Hepatocyte (in vitro differentiated cells): ENCODE measurements at regions not wholly inside any gene's neighbourhood (a gene's known extent, or its start where the extent isn't known, plus 50 kb on each side); places are given as distances from the start of the nearest gene placed in this dataset.

Experiments used
- DNase-seq: peaks from one replicate; pipeline ENCODE4 v3.0.0-alpha.2; 2016; ENCODE audit warnings: low spot score
- H2AFZ ChIP-seq: fragments of 200-600 bp; sonication (generic); 2 replicates; pipeline ENCODE4 v1.6.0; 2016; ENCODE audit warnings: antibody characterized with exemption, mild to moderate bottlenecking
- H3K27ac ChIP-seq: fragments of 200-600 bp; sonication (generic); 2 replicates; pipeline ENCODE4 v1.5.1; 2016; ENCODE audit warnings: mild to moderate bottlenecking
- H3K27me3 ChIP-seq: fragments of 200-600 bp; sonication (generic); 2 replicates; pipeline ENCODE4 v1.6.1; 2016
- H3K36me3 ChIP-seq: fragments of 200-600 bp; sonication (generic); replicated peaks from 2 replicates; pipeline ENCODE4 v1.5.1; 2016; ENCODE audit warnings: low read depth; ENCODE audit not compliant: insufficient read depth
- H3K4me1 ChIP-seq: fragments of 200-600 bp; sonication (generic); 2 replicates; pipeline ENCODE4 v1.5.1; 2016; ENCODE audit warnings: mild to moderate bottlenecking, moderate library complexity; ENCODE audit not compliant: insufficient read depth
- H3K4me2 ChIP-seq: fragments of 200-600 bp; sonication (generic); 2 replicates; pipeline ENCODE4 v1.6.0; 2016
- H3K4me3 ChIP-seq: fragments of 200-600 bp; sonication (generic); 2 replicates; pipeline ENCODE4 v1.5.1; 2016; ENCODE audit warnings: mild to moderate bottlenecking
- H3K79me2 ChIP-seq: fragments of 200-600 bp; sonication (generic); 2 replicates; pipeline ENCODE4 v1.6.0; 2017; ENCODE audit warnings: mild to moderate bottlenecking
- H3K9me2 ChIP-seq: fragments of 200-600 bp; sonication (generic); replicated peaks from 2 replicates; pipeline ENCODE4 v1.6.0; 2017; ENCODE audit warnings: mild to moderate bottlenecking; ENCODE audit not compliant: insufficient read depth
- H3K9me3 ChIP-seq: fragments of 200-600 bp; sonication (generic); 2 replicates; pipeline ENCODE4 v1.5.1; 2016; ENCODE audit warnings: low read depth, mild to moderate bottlenecking
- H4K20me1 ChIP-seq: fragments of 200-600 bp; sonication (generic); 2 replicates; pipeline ENCODE4 v1.6.0; 2016; ENCODE audit warnings: mild to moderate bottlenecking; ENCODE audit not compliant: insufficient read depth, poor library complexity, severe bottlenecking
- EZH2 ChIP-seq: fragments of 200-600 bp; sonication (generic); IDR thresholded peaks from 2 replicates; pipeline ENCODE4 v1.6.1; 2016; ENCODE audit warnings: antibody characterized with exemption, mild to moderate bottlenecking, borderline replicate concordance
- EZH2phosphoT487 ChIP-seq: fragments of 200-600 bp; sonication (generic); IDR thresholded peaks from one replicate; pipeline ENCODE4 v1.6.1; 2018; ENCODE audit warnings: antibody characterized with exemption, mild to moderate bottlenecking, low read depth, moderate library complexity; ENCODE audit not compliant: unreplicated experiment, severe bottlenecking
- WGBS: methylation state at CpG from one replicate; pipeline ENCODE4 v1.1.6; 2016; ENCODE audit warnings: low lambda C conversion rate; ENCODE audit errors: missing lambda C conversion rate; 5-methylcytosine and 5-hydroxymethylcytosine counted together
- TF ChIP-seq, protein P1 (sequence below): fragments of 200-600 bp; sonication (generic); IDR thresholded peaks from 2 replicates; pipeline ENCODE4 v1.5.1; 2016; ENCODE audit warnings: antibody characterized with exemption, mild to moderate bottlenecking; ENCODE audit not compliant: poor library complexity

DNA sequence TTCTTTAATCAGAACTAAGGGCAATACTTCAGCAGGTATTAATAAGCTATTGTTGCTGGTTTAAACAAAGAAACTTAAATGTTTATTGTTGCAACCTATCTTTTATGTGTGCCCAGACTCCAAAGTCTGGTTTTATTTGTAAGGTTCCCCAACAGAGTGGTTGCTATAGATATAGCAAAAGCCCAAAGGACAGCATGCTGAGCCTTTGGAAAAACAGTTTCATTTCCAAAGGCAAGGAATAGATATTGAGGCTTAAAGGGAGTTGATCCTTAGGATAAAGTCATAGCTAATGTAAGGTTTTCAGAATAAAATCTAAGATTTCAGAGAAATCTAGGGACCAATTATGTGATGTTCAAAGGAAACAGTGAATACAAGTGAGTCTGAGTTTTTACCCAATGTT lies 413.2 kb upstream of the SLC14A2 start:
- Histone ChIP-seq H3K4me3 (no peak overlapping the region), H3K4me1 (no peaks in the 10 kb centered on the region), H3K27me3 (no peaks in the 10 kb centered on the region), H3K36me3 (no peaks in the 10 kb centered on the region), H3K9me2 (no peaks in the 10 kb centered on the region), H3K27ac (no peak overlapping the region), H3K79me2 (no peaks in the 10 kb centered on the region), H4K20me1 (no peaks in the 10 kb centered on the region), H3K4me2 (no peak overlapping the region), H2AFZ (no peak overlapping the region), H3K9me3 (no peaks in the 10 kb centered on the region)
- DNase-seq, result no peak
- TF ChIP-seq EZH2phosphoT487 (no peak), EZH2 (no peak)
- TF ChIP-seq, protein P1, sequence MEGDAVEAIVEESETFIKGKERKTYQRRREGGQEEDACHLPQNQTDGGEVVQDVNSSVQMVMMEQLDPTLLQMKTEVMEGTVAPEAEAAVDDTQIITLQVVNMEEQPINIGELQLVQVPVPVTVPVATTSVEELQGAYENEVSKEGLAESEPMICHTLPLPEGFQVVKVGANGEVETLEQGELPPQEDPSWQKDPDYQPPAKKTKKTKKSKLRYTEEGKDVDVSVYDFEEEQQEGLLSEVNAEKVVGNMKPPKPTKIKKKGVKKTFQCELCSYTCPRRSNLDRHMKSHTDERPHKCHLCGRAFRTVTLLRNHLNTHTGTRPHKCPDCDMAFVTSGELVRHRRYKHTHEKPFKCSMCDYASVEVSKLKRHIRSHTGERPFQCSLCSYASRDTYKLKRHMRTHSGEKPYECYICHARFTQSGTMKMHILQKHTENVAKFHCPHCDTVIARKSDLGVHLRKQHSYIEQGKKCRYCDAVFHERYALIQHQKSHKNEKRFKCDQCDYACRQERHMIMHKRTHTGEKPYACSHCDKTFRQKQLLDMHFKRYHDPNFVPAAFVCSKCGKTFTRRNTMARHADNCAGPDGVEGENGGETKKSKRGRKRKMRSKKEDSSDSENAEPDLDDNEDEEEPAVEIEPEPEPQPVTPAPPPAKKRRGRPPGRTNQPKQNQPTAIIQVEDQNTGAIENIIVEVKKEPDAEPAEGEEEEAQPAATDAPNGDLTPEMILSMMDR, result no peak

DNA sequence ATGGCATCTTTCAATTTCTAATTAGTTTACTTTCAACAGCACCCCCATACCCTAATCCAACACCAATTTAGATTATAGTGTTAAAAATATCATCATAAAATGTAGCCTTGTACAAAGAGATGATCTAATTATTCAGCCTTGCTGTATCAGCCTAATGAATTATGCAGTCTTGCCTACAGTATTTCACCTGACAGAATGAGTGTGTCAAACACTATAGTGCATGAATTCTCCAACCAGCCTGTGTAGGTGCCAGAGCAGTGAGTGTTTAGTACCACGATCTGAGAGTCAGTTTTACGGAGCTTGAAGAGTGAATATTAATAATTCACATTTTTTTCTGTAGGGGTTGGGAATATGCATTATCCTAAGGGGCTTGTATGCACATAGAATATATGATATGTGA lies 411.6 kb upstream of the SLC14A2 start:
- H4K20me1 ChIP-seq, result no peaks in the 10 kb centered on the region
- no peak overlapping the region for H3K4me3 ChIP-seq
- no peaks in the 10 kb centered on the region for H3K9me2 ChIP-seq
- no peaks in the 10 kb centered on the region for H3K79me2 ChIP-seq
- no peak overlapping the region for H3K27ac ChIP-seq
- H3K9me3 ChIP-seq, result no peaks in the 10 kb centered on the region
- no peaks in the 10 kb centered on the region for H3K27me3 ChIP-seq
- H2AFZ ChIP-seq, result no peak overlapping the region
- no peaks in the 10 kb centered on the region for H3K36me3 ChIP-seq
- 96% methylated on average over 2 of the region's 2 CpGs for WGBS
- no peaks in the 10 kb centered on the region for H3K4me1 ChIP-seq
- DNase-seq, result no peak
- TF ChIP-seq, protein P1, result no peak
- TF ChIP-seq EZH2phosphoT487 (no peak), EZH2 (no peak)
- H3K4me2 ChIP-seq, result no peak overlapping the region

DNA sequence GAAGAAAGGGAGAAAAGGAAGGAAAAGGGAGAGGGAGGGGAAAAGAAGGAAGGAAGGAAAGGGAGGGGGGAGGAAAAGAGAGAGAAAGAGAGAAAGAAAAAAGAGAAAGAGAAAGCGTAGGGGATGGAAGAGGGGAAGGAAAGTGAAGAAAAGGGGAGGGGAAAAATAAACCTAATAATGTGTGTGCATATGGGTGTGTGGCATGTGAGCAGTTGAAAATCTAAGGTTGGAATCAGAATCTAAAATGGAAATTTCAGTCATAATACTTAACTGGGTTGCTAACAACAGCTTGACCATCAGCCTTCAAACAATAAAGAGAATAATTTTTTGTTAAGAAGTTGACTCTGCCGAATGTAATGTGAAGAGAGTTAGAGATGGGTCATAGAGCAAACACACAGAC lies 407.9 kb upstream of the SLC14A2 start:
- no peak for DNase-seq
- no peaks in the 10 kb centered on the region for H3K9me3 ChIP-seq
- no peak overlapping the region for H3K4me2 ChIP-seq
- no peak overlapping the region for H2AFZ ChIP-seq
- no peaks in the 10 kb centered on the region for H3K9me2 ChIP-seq
- TF ChIP-seq EZH2phosphoT487 (no peak), EZH2 (no peak)
- TF ChIP-seq, protein P1, result no peak
- H3K79me2 ChIP-seq, result no peaks in the 10 kb centered on the region
- 91% methylated on average over 1 of the region's 2 CpGs for WGBS
- no peaks in the 10 kb centered on the region for H4K20me1 ChIP-seq
- H3K4me3 ChIP-seq, result no peak overlapping the region
- H3K36me3 ChIP-seq, result no peaks in the 10 kb centered on the region
- peaks cover 6% of the 10 kb centered on the region for H3K4me1 ChIP-seq
- no peak overlapping the region for H3K27ac ChIP-seq
- H3K27me3 ChIP-seq, result no peaks in the 10 kb centered on the region

DNA sequence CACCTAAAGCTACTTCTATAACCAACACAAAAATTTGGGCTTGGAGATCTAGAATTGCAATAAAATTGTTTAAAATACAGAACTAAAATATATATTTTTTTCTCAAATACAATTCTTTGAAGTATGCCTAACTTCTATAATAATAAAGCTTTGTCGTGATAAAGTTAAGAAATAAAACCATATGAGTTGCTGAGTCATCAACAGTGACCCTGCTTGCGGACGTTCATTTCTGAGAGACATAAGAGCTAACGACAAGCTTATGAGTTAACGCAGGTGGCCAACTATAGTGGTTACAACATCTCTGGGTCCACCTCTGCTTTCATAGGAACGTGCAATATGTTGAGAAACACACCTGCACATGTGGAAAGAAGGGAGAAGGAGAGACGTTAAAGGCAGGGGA lies 407.1 kb upstream of the SLC14A2 start:
- Histone ChIP-seq H3K79me2 (no peaks in the 10 kb centered on the region), H3K27ac (no peak overlapping the region), H3K36me3 (no peaks in the 10 kb centered on the region), H3K4me1 (peaks cover 6% of the 10 kb centered on the region), H3K9me3 (no peaks in the 10 kb centered on the region), H3K9me2 (no peaks in the 10 kb centered on the region), H3K4me3 (no peak overlapping the region), H3K27me3 (no peaks in the 10 kb centered on the region), H4K20me1 (no peaks in the 10 kb centered on the region), H3K4me2 (no peak overlapping the region), H2AFZ (no peak overlapping the region)
- WGBS, result 92% methylated on average over 7 of the region's 7 CpGs
- DNase-seq, result no peak
- TF ChIP-seq EZH2phosphoT487 (no peak), EZH2 (no peak)
- TF ChIP-seq, protein P1, result no peak
